Breast epithelium (tissue), 4 donors: ENCODE measurements at regions not wholly inside any gene's neighbourhood (a gene's known extent, or its start where the extent isn't known, plus 50 kb on each side); places are given as distances from the start of the nearest gene placed in this dataset.

Experiments
- DNase-seq, 2 donors: peaks; one replicate each; pipeline ENCODE4 v3.0.0-alpha.2; 2019; ENCODE audit warnings: low spot score in 2 of 2
- H3K27ac ChIP-seq, 2 donors: fragments of 200-600 bp; sonication (generic) in 1 of 2; one replicate each; pipeline ENCODE4 v1.5.1; 2016 to 2019; ENCODE audit warnings: mild to moderate bottlenecking in 1 of 2
- H3K27me3 ChIP-seq, 2 donors: fragments of 200-600 bp; sonication (generic) in 1 of 2; one replicate each; pipeline versions ENCODE4 v1.5.1 to v1.6.0; 2017 to 2019; ENCODE audit warnings: control low read depth in 1 of 2, mild to moderate bottlenecking in 1 of 2
- H3K36me3 ChIP-seq: fragments of 200-600 bp; one replicate; pipeline ENCODE4 v1.5.1; 2019
- H3K4me1 ChIP-seq, 2 donors: fragments of 200-600 bp; sonication (generic); one replicate each; pipeline ENCODE4 v1.5.1; 2016 to 2019; ENCODE audit warnings: control low read depth in 1 of 2
- H3K4me3 ChIP-seq, 3 donors: fragments of 200-600 bp; sonication (generic); 1 replicate in 2 of 3; 2 replicates in 1 of 3; pipeline ENCODE4 v1.5.1; 2016 to 2019; ENCODE audit warnings: mild to moderate bottlenecking in 3 of 3, moderate library complexity in 2 of 3
- H3K9me3 ChIP-seq, 2 donors: fragments of 200-600 bp; sonication (generic) in 1 of 2; one replicate each; pipeline ENCODE4 v1.5.1; 2016 to 2019; ENCODE audit warnings: control low read depth in 1 of 2
- POLR2A ChIP-seq: fragments of 450-650 bp; IDR thresholded peaks from one replicate; pipeline ENCODE4 v1.6.1; 2016; ENCODE audit warnings: antibody characterized with exemption, mild to moderate bottlenecking, moderate library complexity
- POLR2AphosphoS5 ChIP-seq, 3 donors: sonication (generic); formaldehyde crosslinking; IDR thresholded peaks; one replicate each; pipeline ENCODE4 v1.6.1; 2017; ENCODE audit warnings: antibody characterized with exemption in 3 of 3
- intact Hi-C: fragments of 100-400 bp; cut with DNase I; formaldehyde crosslinking; loops from one replicate; pipeline ENCODE4 v1.15.1; 2023; ENCODE audit warnings: low total_unique reads
- TF ChIP-seq, protein P1 (sequence below), 3 donors: fragments of 450-650 bp; IDR thresholded peaks; one replicate each; pipeline ENCODE4 v1.5.1; 2016 to 2017; ENCODE audit warnings: antibody characterized with exemption in 3 of 3, mild to moderate bottlenecking in 3 of 3, moderate library complexity in 3 of 3

DNA sequence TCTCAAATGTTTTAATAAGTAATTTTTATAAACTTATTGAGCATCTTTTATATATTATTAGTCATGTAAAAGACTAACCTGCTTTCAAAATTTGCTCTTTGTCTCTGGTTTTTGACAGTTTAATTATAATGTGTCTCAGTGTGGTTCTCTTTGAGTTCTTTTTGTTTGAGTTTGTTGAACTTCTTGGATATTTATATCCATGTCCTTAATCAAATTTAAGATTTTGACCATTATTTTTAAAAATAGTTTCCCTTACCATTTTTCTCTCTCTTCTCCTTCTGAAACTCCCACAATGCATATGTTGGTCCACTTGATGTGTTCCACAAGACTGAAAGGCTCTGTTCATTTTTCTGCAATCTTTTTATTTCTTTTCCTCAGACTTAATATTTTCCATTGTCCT, 366.1 kb upstream of the GOLIM4 start:
- H3K4me1 ChIP-seq, result no peaks in the 10 kb centered on the region
- no peak overlapping the region for H3K27ac ChIP-seq
- no peaks in the 10 kb centered on the region for H3K27me3 ChIP-seq
- no peaks in the 10 kb centered on the region for H3K9me3 ChIP-seq
- DNase-seq, result no peak
- intact Hi-C loops, result no loop called here
- TF ChIP-seq POLR2AphosphoS5 (IDR thresholded peaks at IDR 0.05) (no peak), POLR2A (no peak)
- TF ChIP-seq, protein P1, sequence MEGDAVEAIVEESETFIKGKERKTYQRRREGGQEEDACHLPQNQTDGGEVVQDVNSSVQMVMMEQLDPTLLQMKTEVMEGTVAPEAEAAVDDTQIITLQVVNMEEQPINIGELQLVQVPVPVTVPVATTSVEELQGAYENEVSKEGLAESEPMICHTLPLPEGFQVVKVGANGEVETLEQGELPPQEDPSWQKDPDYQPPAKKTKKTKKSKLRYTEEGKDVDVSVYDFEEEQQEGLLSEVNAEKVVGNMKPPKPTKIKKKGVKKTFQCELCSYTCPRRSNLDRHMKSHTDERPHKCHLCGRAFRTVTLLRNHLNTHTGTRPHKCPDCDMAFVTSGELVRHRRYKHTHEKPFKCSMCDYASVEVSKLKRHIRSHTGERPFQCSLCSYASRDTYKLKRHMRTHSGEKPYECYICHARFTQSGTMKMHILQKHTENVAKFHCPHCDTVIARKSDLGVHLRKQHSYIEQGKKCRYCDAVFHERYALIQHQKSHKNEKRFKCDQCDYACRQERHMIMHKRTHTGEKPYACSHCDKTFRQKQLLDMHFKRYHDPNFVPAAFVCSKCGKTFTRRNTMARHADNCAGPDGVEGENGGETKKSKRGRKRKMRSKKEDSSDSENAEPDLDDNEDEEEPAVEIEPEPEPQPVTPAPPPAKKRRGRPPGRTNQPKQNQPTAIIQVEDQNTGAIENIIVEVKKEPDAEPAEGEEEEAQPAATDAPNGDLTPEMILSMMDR (IDR thresholded peaks at IDR 0.05), result no peak
- H3K4me3 ChIP-seq, result no peak overlapping the region
- no peaks in the 10 kb centered on the region for H3K36me3 ChIP-seq

DNA sequence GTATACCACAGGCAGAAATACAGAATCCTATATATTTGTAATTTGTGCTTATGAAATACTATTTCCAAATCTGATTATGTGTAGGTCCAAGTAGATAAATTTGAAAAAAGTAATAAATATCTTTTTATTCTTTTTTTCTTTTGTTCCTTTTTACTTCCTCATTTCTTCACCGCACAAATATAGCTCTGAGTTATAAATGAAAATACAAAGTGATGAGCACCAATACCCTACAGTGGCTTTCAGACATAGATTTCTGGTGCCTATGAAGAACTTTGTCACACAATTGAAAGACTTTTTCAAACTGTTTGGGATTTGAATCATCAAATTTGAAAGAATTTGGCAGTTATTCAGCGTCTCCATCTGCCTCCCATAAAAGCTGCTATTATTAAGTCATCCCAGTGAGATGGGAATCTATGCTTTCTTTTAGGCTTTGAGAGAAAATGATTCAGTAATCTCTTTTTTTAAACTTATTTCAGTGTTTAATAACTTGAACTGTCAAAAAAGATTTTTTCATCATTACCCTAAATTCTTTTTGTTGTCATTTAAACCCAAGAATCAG, 363.6 kb upstream of the GOLIM4 start:
- Histone ChIP-seq H3K36me3 (no peaks in the 10 kb centered on the region), H3K4me1 (no peaks in the 10 kb centered on the region), H3K9me3 (no peaks in the 10 kb centered on the region), H3K27ac (no peak overlapping the region), H3K27me3 (no peaks in the 10 kb centered on the region), H3K4me3 (no peak overlapping the region)
- DNase-seq, result no peak
- intact Hi-C loops, result no loop called here
- TF ChIP-seq POLR2AphosphoS5 (IDR thresholded peaks at IDR 0.05) (no peak), POLR2A (no peak)
- TF ChIP-seq, protein P1 (IDR thresholded peaks at IDR 0.05), result no peak

DNA sequence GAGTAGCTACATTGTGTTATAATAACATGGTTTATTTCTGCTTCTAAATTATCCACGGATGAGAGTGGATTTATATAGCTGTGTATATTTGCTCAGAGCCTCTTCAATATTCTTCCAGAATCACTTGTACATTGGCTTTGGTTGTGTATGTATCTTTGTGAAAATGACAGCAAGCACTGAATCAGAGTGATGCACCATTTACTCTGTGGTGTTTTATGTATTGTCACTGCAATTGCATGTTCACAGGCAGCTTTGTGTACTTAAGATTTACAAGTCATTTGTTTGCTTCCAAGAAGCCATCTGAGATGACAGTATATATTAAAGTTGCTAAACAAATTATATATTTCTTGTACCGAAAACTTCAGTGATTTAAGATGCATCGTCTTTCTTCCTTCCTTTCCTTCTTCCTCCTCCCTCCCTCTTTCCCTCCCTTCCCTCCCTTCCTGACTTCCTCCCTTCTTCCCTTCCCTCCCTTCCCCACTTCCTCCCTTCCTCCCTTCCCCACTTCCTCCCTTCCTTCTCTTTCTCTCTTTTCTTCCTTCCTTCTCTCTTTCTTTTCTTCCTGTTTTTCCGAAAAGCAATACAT, 362.3 kb upstream of the GOLIM4 start:
- Histone ChIP-seq H3K4me1 (no peaks in the 10 kb centered on the region), H3K9me3 (no peaks in the 10 kb centered on the region), H3K4me3 (no peak overlapping the region), H3K36me3 (no peaks in the 10 kb centered on the region), H3K27me3 (no peaks in the 10 kb centered on the region), H3K27ac (no peak overlapping the region)
- intact Hi-C loops, result no loop called here
- no peak for DNase-seq
- TF ChIP-seq, protein P1 (IDR thresholded peaks at IDR 0.05), result no peak
- TF ChIP-seq POLR2A, result no peak
- TF ChIP-seq POLR2AphosphoS5 (IDR thresholded peaks at IDR 0.05), result no peak

DNA sequence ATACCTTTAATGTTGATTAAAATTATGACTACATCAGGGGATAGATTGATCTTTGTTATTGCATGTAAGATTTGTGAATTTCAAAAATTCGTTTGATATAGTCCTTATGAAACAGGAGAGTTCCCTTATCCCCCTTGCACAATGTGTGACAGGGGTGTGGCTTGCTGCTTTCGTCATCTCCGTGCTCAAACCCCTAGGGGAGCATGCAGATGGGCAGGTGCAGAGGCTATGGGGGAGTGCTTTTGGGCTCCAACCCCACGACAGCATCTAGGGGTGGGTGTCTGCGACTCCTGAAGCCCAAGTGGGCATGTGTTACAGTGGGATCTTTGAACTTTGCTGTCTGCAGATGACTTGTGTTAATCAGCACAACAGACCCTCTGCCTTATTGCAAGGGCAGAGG, 360.1 kb upstream of the GOLIM4 start:
- DNase-seq, result no peak
- no peak for TF ChIP-seq POLR2AphosphoS5 (IDR thresholded peaks at IDR 0.05)
- no peak for TF ChIP-seq POLR2A
- no peaks in the 10 kb centered on the region for H3K36me3 ChIP-seq
- H3K4me3 ChIP-seq, result no peak overlapping the region
- no peak overlapping the region for H3K27ac ChIP-seq
- no peaks in the 10 kb centered on the region for H3K4me1 ChIP-seq
- H3K27me3 ChIP-seq, result no peaks in the 10 kb centered on the region
- H3K9me3 ChIP-seq, result no peaks in the 10 kb centered on the region
- intact Hi-C loops, result no loop called here

DNA sequence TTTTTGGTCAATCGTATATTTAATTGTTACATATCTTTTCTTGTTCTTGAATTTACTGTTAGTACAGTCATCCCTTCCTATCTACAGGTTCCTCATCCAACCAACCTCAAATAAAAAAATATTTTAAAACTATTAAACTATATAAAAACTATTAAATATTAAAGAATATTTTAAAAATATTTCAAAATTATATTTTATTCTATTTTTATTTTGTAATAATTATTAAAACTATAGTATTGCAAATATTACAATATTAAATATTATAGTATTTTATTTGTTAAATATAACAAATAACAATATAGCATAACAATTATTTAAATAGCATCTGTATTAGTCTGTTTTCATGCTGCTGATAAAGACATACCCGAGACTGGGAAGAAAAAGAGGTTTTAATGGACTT, 357.9 kb upstream of the GOLIM4 start:
- TF ChIP-seq POLR2A, result no peak
- TF ChIP-seq, protein P1 (IDR thresholded peaks at IDR 0.05), result no peak
- intact Hi-C loops, result no loop called here
- H3K27ac ChIP-seq, result no peak overlapping the region
- H3K4me3 ChIP-seq, result no peak overlapping the region
- H3K9me3 ChIP-seq, result no peaks in the 10 kb centered on the region
- H3K4me1 ChIP-seq, result no peaks in the 10 kb centered on the region
- H3K36me3 ChIP-seq, result no peaks in the 10 kb centered on the region
- DNase-seq, result no peak
- H3K27me3 ChIP-seq, result no peaks in the 10 kb centered on the region

DNA sequence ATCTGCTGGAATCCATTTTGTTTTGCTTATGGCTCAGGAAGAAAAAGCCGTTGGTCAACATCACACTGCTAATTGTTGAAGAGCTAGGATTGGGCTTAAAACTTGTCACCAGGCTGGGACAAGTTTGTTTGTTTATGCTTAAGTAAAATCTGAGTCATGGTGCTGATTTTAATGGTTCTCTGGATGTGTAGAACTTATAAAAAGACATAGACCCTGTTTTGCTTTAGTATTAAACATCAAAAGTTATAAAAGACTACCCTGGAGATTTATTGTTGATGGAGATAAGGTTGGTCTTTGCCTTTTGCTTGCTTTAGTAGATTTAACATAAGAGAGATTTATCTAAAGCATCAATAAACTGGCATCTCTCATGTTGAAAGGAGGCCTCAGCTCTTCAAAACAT, 348.2 kb upstream of the GOLIM4 start:
- no peak for DNase-seq
- no peak overlapping the region for H3K27ac ChIP-seq
- no peak for TF ChIP-seq POLR2AphosphoS5 (IDR thresholded peaks at IDR 0.05)
- TF ChIP-seq, protein P1 (IDR thresholded peaks at IDR 0.05), result no peak
- TF ChIP-seq POLR2A, result no peak
- intact Hi-C loops, result no loop called here
- H3K36me3 ChIP-seq, result no peaks in the 10 kb centered on the region
- no peaks in the 10 kb centered on the region for H3K4me1 ChIP-seq
- H3K9me3 ChIP-seq, result no peaks in the 10 kb centered on the region
- H3K27me3 ChIP-seq, result no peaks in the 10 kb centered on the region
- no peak overlapping the region for H3K4me3 ChIP-seq
